Endodermal cell (in vitro differentiated cells): ENCODE measurements at regions not wholly inside any gene's neighbourhood (a gene's known extent, or its start where the extent isn't known, plus 50 kb on each side); places are given as distances from the start of the nearest gene placed in this dataset.

Source experiments
- DNase-seq: peaks from one replicate; pipeline ENCODE4 v3.0.0-alpha.2; 2017
- H3K27ac ChIP-seq: 2 replicates; pipeline ENCODE4 v1.5.1; 2013; ENCODE audit warnings: mild to moderate bottlenecking, low read depth, low read length, moderate library complexity
- H3K27me3 ChIP-seq: 2 replicates; pipeline ENCODE4 v1.6.1; 2013; ENCODE audit warnings: mild to moderate bottlenecking, low read length, moderate library complexity; ENCODE audit not compliant: insufficient read depth, control insufficient read depth, poor library complexity, severe bottlenecking
- H3K36me3 ChIP-seq: 2 replicates; pipeline ENCODE4 v1.7.0; 2013; ENCODE audit warnings: mild to moderate bottlenecking, low read length, moderate library complexity; ENCODE audit not compliant: control insufficient read depth, insufficient read depth
- H3K4me1 ChIP-seq: one replicate; pipeline ENCODE4 v1.7.0; 2013; ENCODE audit warnings: low read length; ENCODE audit not compliant: control insufficient read depth, insufficient read depth
- H3K4me3 ChIP-seq: 2 replicates; pipeline ENCODE4 v1.5.1; 2013; ENCODE audit warnings: mild to moderate bottlenecking, low read length, moderate library complexity
- H3K9ac ChIP-seq: 2 replicates; pipeline ENCODE4 v1.6.1; 2013; ENCODE audit warnings: mild to moderate bottlenecking, low read length, moderate library complexity; ENCODE audit not compliant: poor library complexity, severe bottlenecking; ENCODE audit errors: extremely low read depth
- H3K9me3 ChIP-seq: 2 replicates; pipeline ENCODE4 v1.6.1; 2013; ENCODE audit warnings: mild to moderate bottlenecking, low read length, moderate library complexity; ENCODE audit not compliant: control insufficient read depth
- H3K27ac Mint-ChIP-seq: 2 replicates; pipeline ENCODE4 v1.8.0; 2020; ENCODE audit warnings: mixed read lengths
- H3K27me3 Mint-ChIP-seq: 2 replicates; pipeline ENCODE4 v1.8.0; 2021; ENCODE audit warnings: mild to moderate bottlenecking, mixed read lengths; ENCODE audit not compliant: insufficient read depth
- H3K36me3 Mint-ChIP-seq: 2 replicates; pipeline ENCODE4 v1.8.0; 2020; ENCODE audit warnings: low read depth, mixed read lengths
- H3K4me1 Mint-ChIP-seq: 2 replicates; pipeline ENCODE4 v1.8.0; 2020; ENCODE audit warnings: mixed read lengths
- H3K4me3 Mint-ChIP-seq: 2 replicates; pipeline ENCODE4 v1.8.0; 2020; ENCODE audit warnings: mild to moderate bottlenecking, moderate library complexity, mixed read lengths
- H3K9me3 Mint-ChIP-seq: 2 replicates; pipeline ENCODE4 v1.8.0; 2020; ENCODE audit warnings: mild to moderate bottlenecking, mixed read lengths
- CTCF ChIP-seq: fragments of 200-600 bp; sonication (generic); conservative IDR thresholded peaks from 2 replicates; pipeline ENCODE4 v1.5.0; 2021; ENCODE audit warnings: antibody characterized with exemption, mild to moderate bottlenecking
- WGBS, 2 experiments: methylation state at CpG; one replicate each; pipeline versions ENCODE4 v1.1.5 to v1.1.7; 2013; ENCODE audit warnings: missing lambda C conversion rate in 2 of 2, mixed read lengths in 1 of 2; ENCODE audit not compliant: insufficient coverage in 1 of 2, insufficient read length in 1 of 2; 5-methylcytosine and 5-hydroxymethylcytosine counted together

GRCh38 chr5:115684513-115685037, 58.7 kb upstream of the TMED7 start:
- no peak for TF ChIP-seq CTCF
- no peak overlapping the region for H3K4me3 Mint-ChIP-seq
- 100% methylated on average over 1 of the region's 1 CpG; no CpG with 5 or more reads in 1 of the 2 experiments for WGBS, 2 experiments
- H3K4me3 ChIP-seq, result no peak overlapping the region
- no peaks in the 10 kb centered on the region for H3K27me3 ChIP-seq
- peaks cover 12% of the 10 kb centered on the region for H3K4me1 Mint-ChIP-seq
- H3K27ac ChIP-seq, result no peak overlapping the region
- peaks cover 2% of the 10 kb centered on the region for H3K9me3 Mint-ChIP-seq
- no peaks in the 10 kb centered on the region for H3K27me3 Mint-ChIP-seq
- H3K9me3 ChIP-seq, result peaks cover under 1% of the 10 kb centered on the region
- H3K36me3 ChIP-seq, result no peaks in the 10 kb centered on the region
- no peak overlapping the region for H3K9ac ChIP-seq
- no peak overlapping the region for H3K27ac Mint-ChIP-seq
- peaks cover 9% of the 10 kb centered on the region for H3K4me1 ChIP-seq
- no peak for DNase-seq
- no peaks in the 10 kb centered on the region for H3K36me3 Mint-ChIP-seq

GRCh38 chr5:115683081-115683480, 57.2 kb upstream of the TMED7 start:
- peaks cover 12% of the 10 kb centered on the region for H3K4me1 Mint-ChIP-seq
- no peak for DNase-seq
- Histone ChIP-seq H3K4me1 (peaks cover 9% of the 10 kb centered on the region), H3K4me3 (no peak overlapping the region), H3K9me3 (no peaks in the 10 kb centered on the region), H3K27me3 (no peaks in the 10 kb centered on the region), H3K36me3 (no peaks in the 10 kb centered on the region), H3K9ac (no peak overlapping the region), H3K27ac (no peak overlapping the region)
- TF ChIP-seq CTCF, result no peak
- no peaks in the 10 kb centered on the region for H3K9me3 Mint-ChIP-seq
- no peaks in the 10 kb centered on the region for H3K27me3 Mint-ChIP-seq
- no peaks in the 10 kb centered on the region for H3K36me3 Mint-ChIP-seq
- WGBS, 2 experiments, result 89 to 97% methylated on average over 1 of the region's 1 CpG
- no peak overlapping the region for H3K27ac Mint-ChIP-seq
- H3K4me3 Mint-ChIP-seq, result no peak overlapping the region
